ENCODE measurements at regions not wholly inside any gene's neighbourhood (a gene's known extent, or its start where the extent isn't known, plus 50 kb on each side); places are given as distances from the start of the nearest gene placed in this dataset.

GRCh38 chr2:22887845-22888244 lies 497.1 kb upstream of the KLHL29 start:
- DNase-seq (ENCODE audit: low read depth): no peak

- no peak for DNase-seq (ENCODE audit: low read depth)
These were observed 494.8 kb upstream of the KLHL29 start for GRCh38 chr2:22890132-22890531.

- no peak for DNase-seq (ENCODE audit: low read depth)
These were observed 491.0 kb upstream of the KLHL29 start for GRCh38 chr2:22893761-22894517.

GRCh38 chr2:22894761-22895160 lies 490.2 kb upstream of the KLHL29 start:
- no peak for DNase-seq (ENCODE audit: low read depth)

- no peak for DNase-seq (ENCODE audit: low read depth)
These were observed 487.6 kb upstream of the KLHL29 start for GRCh38 chr2:22897428-22897827.

- DNase-seq (ENCODE audit: low read depth): no peak
These were observed 484.3 kb upstream of the KLHL29 start for GRCh38 chr2:22900674-22901073.

GRCh38 chr2:22901471-22902179 lies 483.4 kb upstream of the KLHL29 start:
- DNase-seq (ENCODE audit: low read depth): no peak

GRCh38 chr2:22902180-22902550 lies 482.8 kb upstream of the KLHL29 start:
- no peak for DNase-seq (ENCODE audit: low read depth)

- DNase-seq (ENCODE audit: low read depth): no peak
These were observed 482.3 kb upstream of the KLHL29 start for GRCh38 chr2:22902662-22903165.

- no peak for DNase-seq (ENCODE audit: low read depth)
These were observed 481.4 kb upstream of the KLHL29 start for GRCh38 chr2:22903616-22904015.

- DNase-seq (ENCODE audit: low read depth): no peak
These were observed 480.8 kb upstream of the KLHL29 start for GRCh38 chr2:22904126-22904684.

GRCh38 chr2:22907330-22907729 lies 477.6 kb upstream of the KLHL29 start:
- DNase-seq (ENCODE audit: low read depth): no peak

GRCh38 chr2:22912398-22912797 lies 472.6 kb upstream of the KLHL29 start:
- DNase-seq (ENCODE audit: low read depth): no peak

- DNase-seq (ENCODE audit: low read depth): no peak
These were observed 455.0 kb upstream of the KLHL29 start for GRCh38 chr2:22929998-22930397.

- no peak for DNase-seq (ENCODE audit: low read depth)
These were observed 454.2 kb upstream of the KLHL29 start for GRCh38 chr2:22930781-22931180.

- DNase-seq (ENCODE audit: low read depth): no peak
These were observed 452.7 kb upstream of the KLHL29 start for GRCh38 chr2:22932288-22932687.

- no peak for DNase-seq (ENCODE audit: low read depth)
These were observed 450.2 kb upstream of the KLHL29 start for GRCh38 chr2:22934747-22935146.

- no peak for DNase-seq (ENCODE audit: low read depth)
These were observed 442.5 kb upstream of the KLHL29 start for GRCh38 chr2:22942441-22942840.

- no peak for DNase-seq (ENCODE audit: low read depth)
These were observed 440.8 kb upstream of the KLHL29 start for GRCh38 chr2:22944143-22944542.

GRCh38 chr2:22946553-22946952 lies 438.4 kb upstream of the KLHL29 start:
- DNase-seq (ENCODE audit: low read depth): no peak

- no peak for DNase-seq (ENCODE audit: low read depth)
These were observed 437.2 kb upstream of the KLHL29 start for GRCh38 chr2:22947741-22948140.

GRCh38 chr2:22950431-22950830 lies 434.5 kb upstream of the KLHL29 start:
- DNase-seq (ENCODE audit: low read depth): no peak

GRCh38 chr2:22952656-22953225 lies 432.2 kb upstream of the KLHL29 start:
- DNase-seq (ENCODE audit: low read depth): no peak
